GM06990 (cell line): ENCODE measurements at regions not wholly inside any gene's neighbourhood (a gene's known extent, or its start where the extent isn't known, plus 50 kb on each side); places are given as distances from the start of the nearest gene placed in this dataset.

Source experiments
- DNase-seq: peaks from one replicate; pipeline ENCODE4 v3.0.0-alpha.2; 2011; ENCODE audit not compliant: insufficient read length; ENCODE audit errors: extremely low read depth
- H3K27me3 ChIP-seq: replicated peaks from 2 replicates; pipeline ENCODE4 v1.6.0; 2011; ENCODE audit warnings: low read length; ENCODE audit not compliant: control insufficient read depth, insufficient read depth
- H3K36me3 ChIP-seq: 2 replicates; pipeline ENCODE4 v1.5.1; 2011; ENCODE audit warnings: low read length; ENCODE audit not compliant: control insufficient read depth, insufficient read depth
- H3K4me3 ChIP-seq: replicated peaks from 2 replicates; pipeline ENCODE4 v1.5.1; 2011; ENCODE audit warnings: low read depth, mild to moderate bottlenecking, control low read depth, low read length
- TF ChIP-seq, protein P1 (sequence below): IDR thresholded peaks from 2 replicates; pipeline ENCODE4 v1.5.1; 2011; ENCODE audit warnings: low read length, control low read depth, mild to moderate bottlenecking, inconsistent platforms; ENCODE audit not compliant: insufficient read depth, poor library complexity, severe bottlenecking

DNA sequence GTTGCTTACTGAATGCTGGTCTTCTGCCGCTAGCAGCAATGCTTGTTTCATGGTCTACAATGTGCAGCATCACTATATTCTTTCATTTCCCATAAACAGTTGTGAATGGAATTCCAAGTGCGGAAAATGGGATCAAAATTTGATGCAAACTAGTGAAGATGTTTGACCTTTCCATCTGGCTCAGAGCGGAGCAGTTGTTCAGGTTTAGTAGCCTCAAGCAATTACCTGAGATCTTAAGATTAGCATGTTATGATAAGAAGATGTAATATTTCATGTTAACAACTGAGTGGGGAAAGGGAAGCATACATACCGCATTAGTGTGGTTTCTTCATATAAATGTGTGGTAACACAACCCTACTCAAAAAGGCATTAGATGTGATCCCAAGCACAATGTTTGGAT lies 221.1 kb upstream of the CFAP20DC start:
- TF ChIP-seq, protein P1, sequence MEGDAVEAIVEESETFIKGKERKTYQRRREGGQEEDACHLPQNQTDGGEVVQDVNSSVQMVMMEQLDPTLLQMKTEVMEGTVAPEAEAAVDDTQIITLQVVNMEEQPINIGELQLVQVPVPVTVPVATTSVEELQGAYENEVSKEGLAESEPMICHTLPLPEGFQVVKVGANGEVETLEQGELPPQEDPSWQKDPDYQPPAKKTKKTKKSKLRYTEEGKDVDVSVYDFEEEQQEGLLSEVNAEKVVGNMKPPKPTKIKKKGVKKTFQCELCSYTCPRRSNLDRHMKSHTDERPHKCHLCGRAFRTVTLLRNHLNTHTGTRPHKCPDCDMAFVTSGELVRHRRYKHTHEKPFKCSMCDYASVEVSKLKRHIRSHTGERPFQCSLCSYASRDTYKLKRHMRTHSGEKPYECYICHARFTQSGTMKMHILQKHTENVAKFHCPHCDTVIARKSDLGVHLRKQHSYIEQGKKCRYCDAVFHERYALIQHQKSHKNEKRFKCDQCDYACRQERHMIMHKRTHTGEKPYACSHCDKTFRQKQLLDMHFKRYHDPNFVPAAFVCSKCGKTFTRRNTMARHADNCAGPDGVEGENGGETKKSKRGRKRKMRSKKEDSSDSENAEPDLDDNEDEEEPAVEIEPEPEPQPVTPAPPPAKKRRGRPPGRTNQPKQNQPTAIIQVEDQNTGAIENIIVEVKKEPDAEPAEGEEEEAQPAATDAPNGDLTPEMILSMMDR = no peak
- DNase-seq = no peak
- Histone ChIP-seq H3K27me3 (no peaks in the 10 kb centered on the region; the same call in 1 of the 2 replicates), H3K4me3 (no peak overlapping the region), H3K36me3 (no peaks in the 10 kb centered on the region)

DNA sequence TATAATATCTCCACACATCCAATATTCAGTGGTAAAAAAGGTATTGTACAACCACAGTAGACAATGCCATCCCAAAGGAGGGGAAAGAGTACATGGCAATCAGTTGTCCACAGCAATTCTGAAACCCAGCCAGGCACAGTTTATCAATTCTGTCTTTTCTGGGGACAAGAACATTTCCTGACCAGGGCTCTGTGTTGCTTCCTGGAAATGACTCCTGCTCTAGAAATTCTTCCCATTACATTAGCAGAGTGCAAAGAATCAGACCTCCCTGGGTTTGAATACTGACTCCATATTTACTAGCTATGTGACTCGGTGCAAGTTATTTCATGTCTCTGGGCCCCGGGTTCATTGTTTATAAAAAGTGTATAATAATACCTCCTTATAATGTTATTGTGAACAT lies 220.4 kb upstream of the CFAP20DC start:
- Histone ChIP-seq H3K27me3 (no peaks in the 10 kb centered on the region; the same call in 1 of the 2 replicates), H3K36me3 (no peaks in the 10 kb centered on the region), H3K4me3 (no peak overlapping the region)
- no peak for DNase-seq
- TF ChIP-seq, protein P1 = no peak

DNA sequence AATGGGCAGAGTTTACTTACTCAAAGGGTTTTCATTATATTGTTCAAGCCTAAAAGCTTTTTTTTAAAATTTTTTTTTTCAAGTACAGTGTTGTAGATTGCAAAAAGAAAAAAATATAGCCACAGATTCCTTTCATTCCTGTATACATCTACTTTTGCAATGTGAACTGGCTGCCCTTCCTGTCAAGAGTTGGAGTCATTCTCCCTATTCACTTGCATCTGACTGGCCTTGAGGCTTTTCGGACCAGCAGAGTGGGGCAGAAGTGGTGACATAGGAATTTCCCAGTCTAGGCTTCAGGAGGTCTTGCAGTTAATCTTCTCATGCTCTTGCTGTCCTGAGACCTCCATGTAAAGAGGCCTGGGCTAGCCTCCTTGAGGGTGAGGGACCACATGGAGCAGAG lies 218.3 kb upstream of the CFAP20DC start:
- TF ChIP-seq, protein P1 = no peak
- H3K36me3 ChIP-seq = no peaks in the 10 kb centered on the region
- no peak overlapping the region for H3K4me3 ChIP-seq
- no peaks in the 10 kb centered on the region; the same call in 1 of the 2 replicates for H3K27me3 ChIP-seq
- no peak for DNase-seq

DNA sequence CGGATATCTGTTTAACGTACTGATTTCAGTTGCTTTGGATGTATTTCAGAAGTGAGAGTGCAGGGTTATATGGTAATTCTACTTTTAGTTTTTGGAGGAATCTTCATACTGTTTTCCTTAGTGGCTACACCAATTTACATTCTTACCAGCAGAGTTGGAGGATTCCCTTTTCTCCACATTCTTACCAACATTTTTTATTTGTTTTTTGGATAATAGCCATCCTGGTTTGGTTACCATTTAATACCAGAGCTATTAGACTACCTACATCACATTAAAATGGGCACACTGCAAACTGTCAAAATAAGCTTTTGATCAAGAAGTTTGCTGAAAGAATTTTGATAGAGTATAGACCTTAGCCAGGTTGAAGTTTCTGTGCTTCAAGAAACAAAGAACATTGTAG lies 217.2 kb upstream of the CFAP20DC start:
- Histone ChIP-seq H3K36me3 (no peaks in the 10 kb centered on the region), H3K27me3 (no peaks in the 10 kb centered on the region; the same call in 1 of the 2 replicates), H3K4me3 (no peak overlapping the region)
- TF ChIP-seq, protein P1 = no peak
- no peak for DNase-seq

DNA sequence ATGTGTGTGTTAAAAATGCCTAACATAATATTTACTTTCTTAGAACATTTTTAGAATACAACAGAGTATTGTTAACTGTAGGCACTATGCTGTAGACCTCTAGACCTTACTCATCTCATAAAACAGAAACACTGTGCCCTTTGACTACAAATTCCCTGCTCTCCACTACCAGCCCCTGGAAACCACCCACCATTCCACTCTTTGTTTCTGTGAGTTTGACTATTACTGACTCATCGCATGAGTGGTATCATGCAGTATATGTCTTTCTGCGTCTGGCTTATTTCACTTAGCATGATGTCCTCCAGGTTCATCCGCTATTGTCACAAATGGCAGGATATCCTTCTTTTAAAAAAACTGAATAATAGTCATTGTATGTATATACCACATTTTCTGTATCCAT lies 216.7 kb upstream of the CFAP20DC start:
- Histone ChIP-seq H3K27me3 (no peaks in the 10 kb centered on the region), H3K4me3 (no peak overlapping the region), H3K36me3 (no peaks in the 10 kb centered on the region)
- TF ChIP-seq, protein P1 = no peak
- no peak for DNase-seq

DNA sequence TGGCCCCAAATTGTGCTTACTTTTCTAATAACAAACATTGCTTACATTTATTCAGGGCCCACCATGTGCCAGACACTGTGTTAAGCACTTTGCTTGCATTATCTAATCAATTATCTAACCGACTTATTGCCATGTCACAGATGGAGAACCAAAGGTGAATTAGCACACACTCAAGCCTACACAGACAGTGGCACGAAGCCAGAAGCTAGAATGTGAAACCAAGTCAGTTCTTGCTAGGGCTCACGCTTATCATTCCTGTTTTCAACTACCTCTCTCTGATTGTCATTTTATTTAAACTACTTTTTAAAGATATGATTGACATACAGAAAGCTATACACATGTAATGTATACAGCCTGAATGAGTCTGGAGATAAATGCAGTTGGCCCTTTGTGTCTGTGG lies 215.7 kb upstream of the CFAP20DC start:
- no peaks in the 10 kb centered on the region for H3K36me3 ChIP-seq
- no peak for DNase-seq
- H3K27me3 ChIP-seq = no peaks in the 10 kb centered on the region
- H3K4me3 ChIP-seq = no peak overlapping the region
- TF ChIP-seq, protein P1 = no peak
